Limb (tissue), 2 donors: ENCODE measurements at regions not wholly inside any gene's neighbourhood (a gene's known extent, or its start where the extent isn't known, plus 50 kb on each side); places are given as distances from the start of the nearest gene placed in this dataset.

Experiments
- DNase-seq, 2 donors: peaks; one replicate each; pipeline ENCODE4 v3.0.0-alpha.2; 2016; ENCODE audit errors: extremely low spot score in 2 of 2

- peak in 1 of 2 donors; percentile 54 for DNase-seq
These were observed 398.8 kb upstream of the RGS6 start for GRCh38 chr14:71533390-71533789.

- DNase-seq = no peak
These were observed 398.4 kb upstream of the RGS6 start for GRCh38 chr14:71533800-71534199.

- no peak for DNase-seq
These were observed 397.7 kb upstream of the RGS6 start for GRCh38 chr14:71534506-71534905.

- DNase-seq = no peak
These were observed 396.1 kb upstream of the RGS6 start for GRCh38 chr14:71536015-71536740.

GRCh38 chr14:71536927-71537772 lies 395.1 kb upstream of the RGS6 start:
- DNase-seq = no peak

- no peak for DNase-seq
These were observed 393.9 kb upstream of the RGS6 start for GRCh38 chr14:71538288-71538687.

GRCh38 chr14:71538938-71539649 lies 393.1 kb upstream of the RGS6 start:
- DNase-seq = no peak

- DNase-seq = no peak
These were observed 392.5 kb upstream of the RGS6 start for GRCh38 chr14:71539650-71540285.

GRCh38 chr14:71541271-71541670 lies 391.0 kb upstream of the RGS6 start:
- DNase-seq = no peak

- DNase-seq = no peak
These were observed 390.1 kb upstream of the RGS6 start for GRCh38 chr14:71541973-71542690.

- DNase-seq = no peak
These were observed 382.7 kb upstream of the RGS6 start for GRCh38 chr14:71549421-71550050.

GRCh38 chr14:71550367-71550766 lies 381.9 kb upstream of the RGS6 start:
- DNase-seq = no peak

- DNase-seq = no peak
These were observed 380.8 kb upstream of the RGS6 start for GRCh38 chr14:71551291-71551950.

- no peak for DNase-seq
These were observed 379.4 kb upstream of the RGS6 start for GRCh38 chr14:71552809-71553208.

- no peak for DNase-seq
These were observed 378.4 kb upstream of the RGS6 start for GRCh38 chr14:71553779-71554178.

- no peak for DNase-seq
These were observed 377.9 kb upstream of the RGS6 start for GRCh38 chr14:71554323-71554722.

- no peak for DNase-seq
These were observed 377.1 kb upstream of the RGS6 start for GRCh38 chr14:71554959-71555612.

GRCh38 chr14:71555654-71556559 lies 376.3 kb upstream of the RGS6 start:
- no peak for DNase-seq
